ENCODE measurements at regions not wholly inside any gene's neighbourhood (a gene's known extent, or its start where the extent isn't known, plus 50 kb on each side); places are given as distances from the start of the nearest gene placed in this dataset.

GRCh38 chr20:24742989-24743388 is 206.1 kb upstream of the CST7 start:
- no peak overlapping the region for H3K4me3 ChIP-seq (ENCODE audit: low read depth, low read length)
- no peak for TF ChIP-seq CTCF (IDR thresholded peaks at IDR 0.05; ENCODE audit: control insufficient read depth, extremely low read depth, insufficient read depth)
- no peak for DNase-seq (ENCODE audit: low read depth)

GRCh38 chr20:24743641-24744040 is 205.4 kb upstream of the CST7 start:
- no peak for DNase-seq (ENCODE audit: low read depth)
- no peak overlapping the region for H3K4me3 ChIP-seq (ENCODE audit: low read depth, low read length)
- TF ChIP-seq CTCF (IDR thresholded peaks at IDR 0.05; ENCODE audit: control insufficient read depth, extremely low read depth, insufficient read depth) = no peak

- TF ChIP-seq CTCF (IDR thresholded peaks at IDR 0.05; ENCODE audit: control insufficient read depth, extremely low read depth, insufficient read depth) = no peak
- DNase-seq (ENCODE audit: low read depth) = no peak
- no peak overlapping the region for H3K4me3 ChIP-seq (ENCODE audit: low read depth, low read length)
Observed at GRCh38 chr20:24744747-24745146, 204.3 kb upstream of the CST7 start.

- DNase-seq (ENCODE audit: low read depth) = no peak
- TF ChIP-seq CTCF (IDR thresholded peaks at IDR 0.05; ENCODE audit: control insufficient read depth, extremely low read depth, insufficient read depth) = no peak
- no peak overlapping the region for H3K4me3 ChIP-seq (ENCODE audit: low read depth, low read length)
Observed at GRCh38 chr20:24745206-24745605, 203.9 kb upstream of the CST7 start.

- H3K4me3 ChIP-seq (ENCODE audit: low read depth, low read length) = no peak overlapping the region
- no peak for TF ChIP-seq CTCF (IDR thresholded peaks at IDR 0.05; ENCODE audit: control insufficient read depth, extremely low read depth, insufficient read depth)
- no peak for DNase-seq (ENCODE audit: low read depth)
Observed at GRCh38 chr20:24745617-24746350, 203.3 kb upstream of the CST7 start.

- no peak for TF ChIP-seq CTCF (IDR thresholded peaks at IDR 0.05; ENCODE audit: control insufficient read depth, extremely low read depth, insufficient read depth)
- DNase-seq (ENCODE audit: low read depth) = no peak
- no peak overlapping the region for H3K4me3 ChIP-seq (ENCODE audit: low read depth, low read length)
Observed at GRCh38 chr20:24746351-24746685, 202.8 kb upstream of the CST7 start.
